Activated naive CD4-positive, alpha-beta T cell (primary cell): ENCODE measurements at regions not wholly inside any gene's neighbourhood (a gene's known extent, or its start where the extent isn't known, plus 50 kb on each side); places are given as distances from the start of the nearest gene placed in this dataset.

Experiments
- DNase-seq, 4 experiments: peaks; one replicate each; lab custom pipeline; 2025; lab: John Stamatoyannopoulos, UW

DNA sequence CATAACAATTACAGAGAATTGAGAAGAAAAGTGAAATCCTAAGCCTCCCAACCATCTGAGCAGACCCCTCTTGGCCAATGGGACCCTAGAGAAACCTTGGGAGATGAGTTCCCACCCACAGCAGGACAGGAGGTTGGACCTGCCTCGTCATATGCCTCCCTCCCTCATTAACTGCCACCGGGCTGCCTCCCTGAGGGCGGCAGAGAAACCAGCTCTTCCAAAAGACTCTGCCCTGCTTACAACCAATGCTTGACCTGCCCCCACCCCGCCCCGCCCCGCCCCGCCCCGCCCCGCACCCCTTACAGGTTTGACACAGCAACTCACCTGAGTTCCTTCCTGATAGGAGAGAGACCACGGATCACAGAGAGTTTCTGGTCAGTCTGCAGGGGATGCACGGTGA, 86.1 kb downstream of the ADRA2C start:
- DNase-seq, result no peak

DNA sequence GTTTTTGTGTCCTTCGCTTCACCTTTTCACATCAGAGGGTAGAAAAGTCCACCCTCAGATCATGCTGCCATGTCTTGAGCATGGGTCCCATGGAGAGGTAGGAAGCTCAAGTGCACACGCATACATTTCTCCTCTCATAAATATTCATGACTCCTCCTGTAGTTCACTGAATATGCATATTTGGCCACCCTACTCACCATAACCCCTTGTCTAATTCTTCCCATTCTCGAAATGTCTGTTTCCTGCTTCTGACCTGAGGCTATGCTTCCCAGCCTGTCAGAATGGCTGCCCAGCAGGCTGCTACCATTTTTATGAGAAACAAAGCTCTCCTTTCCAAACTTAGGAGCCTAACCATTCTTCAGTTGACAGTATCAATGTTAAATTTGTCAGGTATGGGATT, 86.5 kb downstream of the ADRA2C start:
- no peak for DNase-seq

DNA sequence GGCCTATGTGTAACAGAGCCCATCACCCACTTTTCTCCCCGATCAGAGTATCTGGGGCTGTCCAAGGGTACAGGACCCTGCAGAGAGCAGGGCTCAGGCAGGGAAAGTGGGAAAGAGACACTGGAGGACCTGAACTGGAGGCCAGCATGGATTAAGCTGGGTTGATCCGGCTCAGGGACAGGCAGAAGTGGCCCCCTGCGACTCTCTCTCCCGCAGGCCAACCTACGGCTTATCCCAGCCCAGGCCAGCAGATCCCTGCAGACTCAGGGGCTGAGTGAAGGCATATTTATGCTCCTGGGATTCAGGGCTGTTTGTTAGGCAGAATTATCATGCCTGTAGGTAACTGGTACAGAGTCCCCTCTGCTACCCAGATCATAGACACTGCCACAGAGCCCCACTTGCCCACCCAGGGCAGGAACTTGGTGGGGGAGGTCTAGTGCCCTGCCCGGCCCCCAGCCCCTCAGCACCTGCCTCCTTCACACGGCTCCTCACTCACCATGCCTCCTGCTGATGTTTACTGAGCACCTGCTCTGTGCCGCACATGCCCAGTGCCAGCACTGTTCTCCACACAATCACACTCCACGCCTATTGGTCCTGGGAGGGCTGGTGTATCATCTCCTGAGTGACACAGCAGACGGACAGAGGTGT, 87.3 kb downstream of the ADRA2C start:
- no peak for DNase-seq

DNA sequence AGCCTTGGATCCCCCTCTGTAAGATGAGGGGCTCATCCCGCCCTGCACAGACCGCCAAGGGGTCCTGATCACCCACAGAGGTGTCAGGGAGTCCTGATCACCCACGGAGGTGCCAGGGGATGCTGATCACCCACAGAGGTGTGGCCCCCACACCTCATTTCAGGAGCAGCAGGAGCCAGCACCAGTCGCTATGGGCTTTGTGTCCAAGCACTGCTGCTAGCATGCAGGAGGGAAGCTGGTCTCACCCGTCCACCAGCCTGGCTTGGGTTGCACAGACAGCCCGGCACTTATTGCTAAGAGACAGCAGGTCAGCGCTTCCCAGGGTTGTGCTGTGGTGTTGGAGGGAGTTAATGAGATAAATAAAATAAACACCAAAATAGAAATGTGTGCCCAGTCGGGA, 88.5 kb downstream of the ADRA2C start:
- DNase-seq, result no peak

DNA sequence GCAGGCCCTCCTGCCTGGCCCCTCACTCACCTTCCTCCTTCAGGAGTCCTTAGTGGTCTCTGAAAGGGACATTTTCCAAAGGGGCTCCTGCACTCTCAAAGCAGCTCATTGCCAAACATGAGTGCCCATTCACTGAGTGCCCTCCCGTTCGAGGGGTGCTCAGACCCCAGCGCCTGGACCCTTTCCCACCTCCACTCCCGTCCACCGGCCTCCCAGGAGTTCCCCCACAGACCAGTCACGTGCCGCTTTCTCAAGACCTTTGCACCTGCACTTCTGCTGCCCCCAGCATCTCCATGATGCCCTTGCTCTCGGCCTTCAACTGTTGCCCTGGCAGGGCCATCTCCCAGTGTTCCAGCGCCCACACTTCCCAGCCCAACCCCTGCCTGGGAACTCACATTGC, 89.5 kb downstream of the ADRA2C start:
- no peak for DNase-seq

GRCh38 chr4:3856604-3857204, 90.5 kb downstream of the ADRA2C start:
- DNase-seq, result no peak

GRCh38 chr4:3857269-3857926, 91.2 kb downstream of the ADRA2C start:
- DNase-seq, result no peak

GRCh38 chr4:3858046-3858730, 92.0 kb downstream of the ADRA2C start:
- no peak for DNase-seq

DNA sequence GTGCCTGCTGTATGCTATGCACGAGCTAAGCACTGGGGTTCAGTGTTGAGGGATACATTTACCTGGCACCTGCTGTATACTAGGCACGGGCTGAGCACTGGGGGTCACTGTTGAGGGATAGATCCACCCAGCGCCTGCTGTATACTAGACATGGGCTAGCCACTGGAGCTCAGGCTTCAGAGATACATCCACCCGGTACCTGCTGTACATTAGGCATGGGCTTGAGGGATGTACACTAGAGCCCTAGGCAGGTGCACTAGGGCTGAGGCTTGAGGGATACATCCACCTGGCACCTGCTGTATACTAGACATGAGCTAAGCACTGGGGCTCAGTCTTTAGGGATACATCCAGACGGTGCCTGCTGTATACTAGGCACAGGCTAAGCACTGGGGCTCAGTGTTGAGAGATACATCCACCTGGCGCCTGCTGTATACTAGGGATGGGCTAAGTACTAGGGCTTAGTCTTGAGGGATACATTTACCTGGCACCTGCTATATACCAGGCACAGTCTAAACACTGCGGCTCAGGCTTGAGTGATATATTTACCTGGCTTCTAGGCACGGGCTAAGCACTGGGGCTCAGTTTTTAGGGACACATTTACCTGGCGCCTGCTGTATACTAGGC, 92.7 kb downstream of the ADRA2C start:
- no peak for DNase-seq

GRCh38 chr4:3859571-3859970, 93.4 kb downstream of the ADRA2C start:
- DNase-seq, result no peak

- no peak for DNase-seq
Observed at GRCh38 chr4:3860061-3860912, 94.1 kb downstream of the ADRA2C start.

DNA sequence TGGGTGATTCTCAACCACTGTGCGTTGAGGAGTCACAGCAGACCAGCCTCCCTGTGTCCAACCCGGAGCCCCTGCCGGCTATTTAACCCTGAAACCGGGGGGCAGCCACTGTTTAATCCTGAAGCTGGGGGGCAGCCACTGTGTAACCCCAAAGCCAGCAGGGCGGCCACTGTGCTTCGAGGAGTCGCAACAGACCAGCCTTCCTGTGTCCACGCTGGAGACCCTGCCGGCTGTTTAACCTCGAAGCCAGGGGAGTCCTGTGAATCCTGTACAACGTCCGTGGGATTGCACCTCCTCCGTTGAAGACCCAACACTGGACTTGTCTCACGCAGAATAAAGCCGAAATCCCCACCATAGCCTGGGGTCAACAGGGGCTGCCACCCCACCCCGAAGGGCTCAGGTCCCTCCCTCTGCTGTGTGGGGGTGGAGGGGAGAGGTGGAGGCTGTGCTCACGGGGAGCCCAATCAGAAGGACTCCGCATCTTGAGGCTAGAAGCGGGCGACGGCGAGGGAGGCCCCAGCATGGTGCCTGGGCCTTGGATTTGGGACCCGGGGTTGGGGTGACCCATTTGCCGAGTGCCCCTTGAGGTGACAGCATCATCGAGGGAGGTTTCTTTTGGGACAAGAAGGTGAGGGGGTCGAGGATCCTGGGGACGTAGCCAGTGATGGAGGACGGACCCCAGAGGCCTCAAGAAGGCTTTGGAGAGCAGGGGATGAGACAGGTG, 94.9 kb downstream of the ADRA2C start:
- DNase-seq, result no peak

DNA sequence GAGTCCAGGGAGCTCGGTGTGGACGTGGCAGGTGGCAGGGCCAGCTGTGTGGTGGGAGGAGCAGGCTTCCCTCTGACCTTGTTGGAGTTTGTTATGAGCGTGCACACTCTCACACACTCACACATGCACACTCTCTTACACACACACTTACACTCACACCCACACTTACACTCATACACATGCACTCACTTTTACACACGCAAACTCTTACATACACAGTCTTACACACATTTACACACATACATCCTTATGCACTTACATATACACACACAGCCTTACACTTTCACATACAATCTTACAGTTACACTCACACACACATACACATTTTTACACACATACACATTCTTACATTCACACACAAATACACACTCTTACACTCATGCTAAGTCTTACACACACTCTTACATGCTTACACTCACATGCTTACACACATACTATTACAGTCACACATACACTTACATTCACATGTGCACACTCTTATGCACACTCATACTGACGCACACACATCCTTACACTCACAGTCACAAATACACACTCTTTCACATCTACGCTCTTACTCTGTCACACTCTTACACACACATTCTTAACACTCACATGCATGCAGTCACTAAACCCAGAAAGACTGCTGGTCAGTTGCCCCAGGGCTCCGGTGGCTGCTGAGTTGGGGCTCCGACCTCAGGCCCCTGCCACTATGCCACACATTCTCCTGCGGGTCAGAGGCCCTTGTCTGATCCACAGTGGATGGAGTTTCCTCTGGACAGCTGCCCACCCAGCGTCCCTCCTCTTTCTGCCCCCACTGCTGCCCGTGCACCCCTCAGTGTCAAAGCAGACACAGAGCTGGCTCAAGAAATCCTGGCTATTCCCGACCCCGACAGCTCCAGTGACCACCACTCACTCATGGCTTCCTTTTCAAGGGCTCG, 95.8 kb downstream of the ADRA2C start:
- DNase-seq, result no peak

DNA sequence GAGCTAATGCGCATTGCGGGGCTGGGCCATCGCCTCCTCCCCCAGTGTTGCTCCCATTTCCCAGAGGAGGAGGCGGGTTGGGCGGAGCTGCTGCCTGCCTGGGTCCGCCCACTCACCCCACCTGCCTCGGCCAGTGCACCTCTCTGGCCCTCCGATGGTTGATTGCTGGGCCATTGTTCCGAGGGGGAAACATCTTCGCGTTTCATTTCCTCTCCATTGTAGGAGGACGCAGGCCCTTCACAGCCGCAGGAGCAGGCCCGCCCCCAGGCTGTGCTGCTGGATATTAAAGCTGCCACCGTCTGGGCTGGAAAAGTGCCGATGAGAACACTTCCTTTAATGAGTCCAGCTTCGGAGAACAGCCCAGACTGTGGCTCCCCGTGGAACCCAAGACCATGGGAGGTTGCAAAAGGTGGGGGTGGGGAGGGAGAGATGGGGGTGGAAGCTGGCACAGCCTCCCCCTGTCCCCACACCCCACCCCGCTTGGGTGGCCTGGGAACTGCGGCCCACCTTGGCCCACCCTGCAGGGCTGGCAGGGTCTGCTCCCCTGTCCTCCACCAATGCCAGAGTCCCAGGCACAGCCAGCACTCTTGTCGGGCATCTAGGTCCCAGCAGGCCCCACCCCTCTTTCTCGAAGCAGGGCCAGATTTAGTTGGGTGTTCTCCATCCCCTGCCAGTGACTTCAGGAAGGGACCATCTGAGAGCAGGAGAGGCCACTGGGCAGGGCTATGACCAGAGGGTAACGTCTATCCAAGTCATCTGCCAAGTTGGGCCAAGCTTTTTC, 96.6 kb downstream of the ADRA2C start:
- no peak for DNase-seq

DNA sequence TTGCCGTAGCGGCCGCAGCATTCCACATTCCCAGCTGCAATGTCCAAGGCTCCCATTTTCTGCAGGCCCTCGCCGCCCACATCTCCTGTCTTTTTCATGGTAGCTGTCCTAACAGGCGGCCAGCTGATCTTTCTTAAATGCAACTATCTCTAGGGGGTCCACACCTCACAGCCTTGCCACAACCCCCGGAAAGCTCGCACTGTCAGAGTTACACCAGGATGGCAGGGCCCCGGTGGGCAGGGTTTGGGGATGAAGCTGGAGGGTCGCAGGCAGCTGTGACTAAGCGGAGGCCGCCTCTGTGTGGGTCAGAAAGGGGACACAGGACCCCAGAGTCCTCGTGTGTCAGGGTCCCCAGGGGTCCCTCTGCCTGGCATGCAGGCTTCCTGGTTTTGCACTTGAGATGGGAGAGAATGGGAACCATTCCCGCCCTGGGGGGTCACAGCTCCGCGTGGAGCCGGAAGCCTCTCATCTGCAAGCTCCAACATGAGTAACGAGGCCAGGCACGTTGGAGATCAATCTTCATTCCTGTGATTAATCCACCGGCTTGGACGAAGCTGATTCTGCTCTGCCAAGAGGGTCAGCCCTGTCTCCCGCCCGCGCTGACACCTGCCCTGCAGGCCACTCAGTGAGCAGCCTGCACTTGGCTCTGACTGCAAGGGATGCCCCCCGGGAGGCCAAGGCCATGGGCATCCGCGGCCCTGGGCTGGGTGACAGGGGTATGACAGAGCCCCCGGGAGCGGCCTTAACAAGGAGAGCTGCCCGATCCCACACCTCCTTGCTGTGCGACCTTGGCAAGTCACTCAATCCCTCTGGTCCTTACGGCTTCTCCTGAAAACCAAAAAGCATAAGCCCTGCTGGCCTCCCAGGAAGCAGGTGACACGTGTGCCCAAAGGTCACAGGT, 97.9 kb downstream of the ADRA2C start:
- DNase-seq, result no peak

DNA sequence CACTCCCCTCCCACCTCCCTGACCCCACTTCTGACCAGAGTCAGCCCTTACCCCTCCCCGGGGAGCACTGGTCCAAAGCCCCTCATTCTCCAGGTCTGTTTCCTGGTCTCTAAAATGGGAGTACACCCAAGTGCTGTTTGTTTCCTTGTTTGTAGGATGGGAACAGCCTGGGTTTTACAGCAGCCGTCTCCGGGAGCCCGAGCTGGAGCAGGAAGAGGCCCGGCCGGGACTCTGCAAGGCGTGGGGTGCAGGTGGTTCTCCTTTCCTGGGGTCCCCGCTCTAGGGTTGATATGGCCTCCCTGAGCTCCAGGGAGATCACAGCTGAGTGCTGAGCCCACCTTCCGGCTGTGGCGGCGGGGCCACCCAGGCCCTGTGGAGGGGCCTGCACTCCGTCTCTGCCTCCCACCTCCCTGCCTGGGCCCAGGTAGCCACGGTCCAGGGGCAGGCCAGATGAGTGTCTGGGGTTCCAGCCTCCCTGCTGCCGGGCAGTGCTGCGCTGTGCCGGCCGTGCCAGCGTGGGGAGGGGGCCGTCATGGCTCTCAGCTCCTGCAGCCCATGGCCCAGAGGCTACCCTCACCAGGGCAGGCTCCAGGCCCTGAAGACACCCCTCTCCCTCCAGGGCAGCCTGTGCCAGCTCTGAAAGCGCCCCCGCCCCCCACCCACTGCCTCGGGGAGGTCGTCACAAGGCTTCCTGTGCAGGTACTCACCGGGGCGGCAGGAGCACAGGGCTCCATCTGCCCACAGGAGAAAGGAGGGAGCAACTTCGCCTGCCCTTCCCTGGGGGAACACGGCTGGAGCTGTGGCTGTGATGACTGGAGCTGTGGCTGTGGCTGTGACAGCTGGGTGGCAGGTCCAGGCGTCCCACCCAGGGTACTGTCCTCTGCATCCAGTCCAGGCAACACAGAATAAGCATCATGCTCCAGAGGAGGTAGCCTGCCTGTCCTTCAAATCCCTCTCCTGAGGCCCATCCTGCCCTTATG, 98.8 kb downstream of the ADRA2C start:
- no peak for DNase-seq
